A673 (cell line): ENCODE measurements at regions not wholly inside any gene's neighbourhood (a gene's known extent, or its start where the extent isn't known, plus 50 kb on each side); places are given as distances from the start of the nearest gene placed in this dataset.

Experiments used
- CTCF ChIP-seq: fragments of 300-800, 200-600 bp; sonication (generic); conservative IDR thresholded peaks from 2 replicates; pipeline ENCODE4 v1.5.1; 2017; ENCODE audit warnings: low read depth, mild to moderate bottlenecking, antibody characterized with exemption, low read length, moderate library complexity, mixed read lengths
- EZH2 ChIP-seq: fragments of 200-600 bp; sonication (generic); IDR thresholded peaks from 2 replicates; pipeline ENCODE4 v1.6.1; 2017; ENCODE audit warnings: borderline replicate concordance, low read depth, mild to moderate bottlenecking, mixed read lengths, antibody characterized with exemption, low read length; ENCODE audit not compliant: poor library complexity, severe bottlenecking

- no peak for TF ChIP-seq CTCF
- no peak for TF ChIP-seq EZH2
Measured at GRCh38 chrX:39677585-39677977, 420.2 kb downstream of the BCOR start.
